GM23248 (cell line): ENCODE measurements at regions not wholly inside any gene's neighbourhood (a gene's known extent, or its start where the extent isn't known, plus 50 kb on each side); places are given as distances from the start of the nearest gene placed in this dataset.

Source experiments
- EZH2 ChIP-seq: fragments of 200-600 bp; sonication (generic); IDR thresholded peaks from 2 replicates; pipeline ENCODE4 v1.6.1; 2018; ENCODE audit warnings: antibody characterized with exemption, mild to moderate bottlenecking; ENCODE audit not compliant: insufficient read depth, poor library complexity, severe bottlenecking
- EZH2phosphoT487 ChIP-seq: fragments of 200-600 bp; sonication (generic); IDR thresholded peaks from 2 replicates; pipeline ENCODE4 v1.6.1; 2018; ENCODE audit warnings: antibody characterized with exemption, moderate library complexity, mild to moderate bottlenecking, low read depth; ENCODE audit not compliant: insufficient read depth

DNA sequence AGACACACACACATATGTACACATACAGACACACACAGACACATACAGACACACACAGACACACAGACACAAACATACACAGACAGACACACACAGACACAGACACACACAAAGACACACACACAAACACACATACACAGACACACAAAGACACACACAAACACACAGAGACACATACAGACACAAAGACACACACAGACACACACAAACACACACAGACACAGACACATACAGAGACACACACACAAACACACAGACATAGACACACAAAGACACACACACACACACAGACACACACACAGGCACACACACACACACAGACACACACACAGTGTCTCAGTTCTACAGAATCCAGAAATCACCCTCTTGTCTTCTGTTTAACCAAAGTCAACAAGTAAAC lies 280.7 kb downstream of the ASMT start:
- TF ChIP-seq EZH2 = no peak
- no peak for TF ChIP-seq EZH2phosphoT487
